ENCODE measurements at regions not wholly inside any gene's neighbourhood (a gene's known extent, or its start where the extent isn't known, plus 50 kb on each side); places are given as distances from the start of the nearest gene placed in this dataset.
"Not testable (repeated sequence)": the region's sequence is repeated elsewhere in the genome, so short reads cannot be mapped to it uniquely, and the experiment has no call there.

GRCh38 chr11:38136887-38137286 is 1538.9 kb upstream of the RAG2 start:
- DNase-seq (ENCODE audit: low spot score): no peak
- H3K4me1 Mint-ChIP-seq (ENCODE audit: unreplicated experiment): no peaks in the 10 kb centered on the region
- H3K4me3 Mint-ChIP-seq (ENCODE audit: unreplicated experiment): no peak overlapping the region
- H3K9me3 Mint-ChIP-seq (ENCODE audit: unreplicated experiment): no peaks in the 10 kb centered on the region
- H3K27me3 Mint-ChIP-seq (ENCODE audit: unreplicated experiment): no peaks in the 10 kb centered on the region
- TF ChIP-seq, protein P1, sequence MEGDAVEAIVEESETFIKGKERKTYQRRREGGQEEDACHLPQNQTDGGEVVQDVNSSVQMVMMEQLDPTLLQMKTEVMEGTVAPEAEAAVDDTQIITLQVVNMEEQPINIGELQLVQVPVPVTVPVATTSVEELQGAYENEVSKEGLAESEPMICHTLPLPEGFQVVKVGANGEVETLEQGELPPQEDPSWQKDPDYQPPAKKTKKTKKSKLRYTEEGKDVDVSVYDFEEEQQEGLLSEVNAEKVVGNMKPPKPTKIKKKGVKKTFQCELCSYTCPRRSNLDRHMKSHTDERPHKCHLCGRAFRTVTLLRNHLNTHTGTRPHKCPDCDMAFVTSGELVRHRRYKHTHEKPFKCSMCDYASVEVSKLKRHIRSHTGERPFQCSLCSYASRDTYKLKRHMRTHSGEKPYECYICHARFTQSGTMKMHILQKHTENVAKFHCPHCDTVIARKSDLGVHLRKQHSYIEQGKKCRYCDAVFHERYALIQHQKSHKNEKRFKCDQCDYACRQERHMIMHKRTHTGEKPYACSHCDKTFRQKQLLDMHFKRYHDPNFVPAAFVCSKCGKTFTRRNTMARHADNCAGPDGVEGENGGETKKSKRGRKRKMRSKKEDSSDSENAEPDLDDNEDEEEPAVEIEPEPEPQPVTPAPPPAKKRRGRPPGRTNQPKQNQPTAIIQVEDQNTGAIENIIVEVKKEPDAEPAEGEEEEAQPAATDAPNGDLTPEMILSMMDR (IDR thresholded peaks at IDR 0.05; ENCODE audit: unreplicated experiment): no peak
- H3K36me3 Mint-ChIP-seq (ENCODE audit: low read depth, unreplicated experiment): no peaks in the 10 kb centered on the region
- H3K27ac Mint-ChIP-seq (ENCODE audit: unreplicated experiment): no peak overlapping the region

DNA sequence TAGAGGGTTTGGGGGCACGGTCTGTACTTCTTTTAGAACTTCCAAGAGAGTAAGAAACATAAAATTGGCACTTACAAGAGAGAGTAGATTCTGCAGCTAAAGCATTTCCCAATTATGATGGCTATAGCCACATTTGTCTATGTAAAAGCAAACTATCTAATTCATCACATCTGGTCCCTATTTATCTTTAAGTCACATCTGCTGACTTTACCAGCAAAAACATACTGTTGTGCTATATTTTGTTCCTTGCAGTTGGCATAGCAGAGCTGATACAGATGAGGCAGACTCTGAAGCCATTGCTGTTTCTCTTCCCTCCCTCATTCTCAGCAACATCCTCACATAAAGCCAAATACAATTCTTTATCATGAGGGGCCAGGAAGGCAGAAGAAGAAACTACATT is 1533.5 kb upstream of the RAG2 start:
- Mint-ChIP-seq H3K4me1 (ENCODE audit: unreplicated experiment) (no peaks in the 10 kb centered on the region), H3K27me3 (ENCODE audit: unreplicated experiment) (no peaks in the 10 kb centered on the region), H3K27ac (ENCODE audit: unreplicated experiment) (no peak overlapping the region), H3K9me3 (ENCODE audit: unreplicated experiment) (no peaks in the 10 kb centered on the region), H3K4me3 (ENCODE audit: unreplicated experiment) (no peak overlapping the region), H3K36me3 (ENCODE audit: low read depth, unreplicated experiment) (no peaks in the 10 kb centered on the region)
- DNase-seq (ENCODE audit: low spot score): no peak
- TF ChIP-seq, protein P1 (IDR thresholded peaks at IDR 0.05; ENCODE audit: unreplicated experiment): no peak

- Mint-ChIP-seq H3K27ac (ENCODE audit: unreplicated experiment) (no peak overlapping the region), H3K4me1 (ENCODE audit: unreplicated experiment) (no peaks in the 10 kb centered on the region), H3K4me3 (ENCODE audit: unreplicated experiment) (no peak overlapping the region), H3K27me3 (ENCODE audit: unreplicated experiment) (no peaks in the 10 kb centered on the region), H3K36me3 (ENCODE audit: low read depth, unreplicated experiment) (no peaks in the 10 kb centered on the region), H3K9me3 (ENCODE audit: unreplicated experiment) (no peaks in the 10 kb centered on the region)
- DNase-seq (ENCODE audit: low spot score): no peak
- TF ChIP-seq, protein P1 (IDR thresholded peaks at IDR 0.05; ENCODE audit: unreplicated experiment): no peak
These were observed 1532.9 kb upstream of the RAG2 start for GRCh38 chr11:38130976-38131375.

DNA sequence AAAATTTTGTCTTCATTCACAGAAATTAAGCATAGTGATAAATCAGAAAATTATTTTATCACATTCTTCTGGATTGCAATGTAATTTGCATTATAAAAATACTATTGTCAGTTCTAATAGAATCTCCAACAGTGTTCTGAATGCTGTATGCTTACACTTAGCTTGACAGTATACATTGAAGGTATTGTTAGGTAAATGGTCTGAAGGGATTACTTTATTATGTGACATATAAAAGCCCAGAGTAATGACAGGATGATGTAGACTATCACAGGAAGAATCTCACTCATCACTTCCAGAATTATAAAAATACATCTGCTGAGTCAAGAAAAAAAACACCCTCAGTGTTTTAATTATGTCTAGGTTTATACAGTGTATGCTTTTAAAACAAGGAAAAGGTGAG is 1532.5 kb upstream of the RAG2 start:
- no peaks in the 10 kb centered on the region for H3K9me3 Mint-ChIP-seq (ENCODE audit: unreplicated experiment)
- no peak overlapping the region for H3K4me3 Mint-ChIP-seq (ENCODE audit: unreplicated experiment)
- H3K36me3 Mint-ChIP-seq (ENCODE audit: low read depth, unreplicated experiment): no peaks in the 10 kb centered on the region
- DNase-seq (ENCODE audit: low spot score): no peak
- H3K4me1 Mint-ChIP-seq (ENCODE audit: unreplicated experiment): no peaks in the 10 kb centered on the region
- no peaks in the 10 kb centered on the region for H3K27me3 Mint-ChIP-seq (ENCODE audit: unreplicated experiment)
- no peak overlapping the region for H3K27ac Mint-ChIP-seq (ENCODE audit: unreplicated experiment)
- TF ChIP-seq, protein P1 (IDR thresholded peaks at IDR 0.05; ENCODE audit: unreplicated experiment): no peak

- Mint-ChIP-seq H3K9me3 (ENCODE audit: unreplicated experiment) (no peaks in the 10 kb centered on the region), H3K27ac (ENCODE audit: unreplicated experiment) (no peak overlapping the region), H3K27me3 (ENCODE audit: unreplicated experiment) (no peaks in the 10 kb centered on the region), H3K4me1 (ENCODE audit: unreplicated experiment) (no peaks in the 10 kb centered on the region), H3K4me3 (ENCODE audit: unreplicated experiment) (no peak overlapping the region), H3K36me3 (ENCODE audit: low read depth, unreplicated experiment) (no peaks in the 10 kb centered on the region)
- TF ChIP-seq, protein P1 (IDR thresholded peaks at IDR 0.05; ENCODE audit: unreplicated experiment): no peak
- DNase-seq (ENCODE audit: low spot score): no peak
These were observed 1525.6 kb upstream of the RAG2 start for GRCh38 chr11:38123673-38124072.

GRCh38 chr11:38116616-38117015 is 1518.6 kb upstream of the RAG2 start:
- not testable (repeated sequence) for H3K9me3 Mint-ChIP-seq (ENCODE audit: unreplicated experiment); DNase-seq (ENCODE audit: low spot score); H3K4me1 Mint-ChIP-seq (ENCODE audit: unreplicated experiment); H3K27me3 Mint-ChIP-seq (ENCODE audit: unreplicated experiment); H3K36me3 Mint-ChIP-seq (ENCODE audit: low read depth, unreplicated experiment); H3K4me3 Mint-ChIP-seq (ENCODE audit: unreplicated experiment); H3K27ac Mint-ChIP-seq (ENCODE audit: unreplicated experiment)

DNA sequence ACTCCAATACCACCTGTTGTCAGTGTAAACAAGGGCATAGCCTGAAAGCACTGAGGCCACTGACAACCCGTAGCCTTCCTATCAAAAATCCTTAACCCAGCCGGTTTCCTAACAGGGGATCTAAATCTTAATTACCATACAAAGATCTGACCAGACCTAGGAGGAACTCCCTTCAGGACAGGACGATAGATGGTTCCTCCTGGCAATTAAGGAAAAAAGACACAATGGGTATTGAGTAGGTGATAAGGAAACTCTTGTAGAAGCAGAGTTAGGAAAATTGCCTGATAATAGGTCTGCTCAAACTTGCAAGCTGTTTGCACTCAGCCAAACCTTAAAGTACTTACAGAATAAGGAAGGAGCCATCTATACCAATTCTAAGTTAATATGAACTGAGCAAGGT is 1517.3 kb upstream of the RAG2 start:
- H3K27ac Mint-ChIP-seq (ENCODE audit: unreplicated experiment); H3K4me3 Mint-ChIP-seq (ENCODE audit: unreplicated experiment); H3K9me3 Mint-ChIP-seq (ENCODE audit: unreplicated experiment); DNase-seq (ENCODE audit: low spot score); H3K27me3 Mint-ChIP-seq (ENCODE audit: unreplicated experiment); H3K4me1 Mint-ChIP-seq (ENCODE audit: unreplicated experiment); H3K36me3 Mint-ChIP-seq (ENCODE audit: low read depth, unreplicated experiment): not testable (repeated sequence)
